ENCODE measurements at regions not wholly inside any gene's neighbourhood (a gene's known extent, or its start where the extent isn't known, plus 50 kb on each side); places are given as distances from the start of the nearest gene placed in this dataset.

DNA sequence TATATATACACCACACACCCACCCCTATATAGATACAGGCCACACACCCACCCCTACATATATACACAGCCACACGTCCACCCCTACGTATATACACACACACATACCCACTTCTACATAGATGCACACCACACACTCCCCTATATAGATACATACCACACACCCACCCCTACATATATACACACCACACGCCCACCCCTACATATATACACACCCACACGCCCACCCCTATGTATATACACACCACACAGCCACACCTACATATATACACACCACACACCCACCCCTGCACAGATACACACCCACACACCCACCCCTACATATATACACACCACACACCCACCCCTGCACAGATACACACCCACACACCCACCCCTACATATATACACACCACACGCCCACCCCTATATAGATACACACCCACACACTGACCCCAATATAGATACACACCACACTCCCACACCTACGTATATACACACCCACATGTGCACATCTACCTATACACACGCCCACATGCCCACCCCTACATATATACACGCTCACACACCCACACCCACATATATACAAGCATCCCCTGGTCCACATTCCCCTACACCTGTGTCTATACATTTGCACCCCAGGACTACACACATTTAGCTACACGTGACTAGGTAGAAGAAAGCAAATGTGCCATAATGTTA lies 52.1 kb upstream of the UBE3C start:
- TF ChIP-seq, protein P1, sequence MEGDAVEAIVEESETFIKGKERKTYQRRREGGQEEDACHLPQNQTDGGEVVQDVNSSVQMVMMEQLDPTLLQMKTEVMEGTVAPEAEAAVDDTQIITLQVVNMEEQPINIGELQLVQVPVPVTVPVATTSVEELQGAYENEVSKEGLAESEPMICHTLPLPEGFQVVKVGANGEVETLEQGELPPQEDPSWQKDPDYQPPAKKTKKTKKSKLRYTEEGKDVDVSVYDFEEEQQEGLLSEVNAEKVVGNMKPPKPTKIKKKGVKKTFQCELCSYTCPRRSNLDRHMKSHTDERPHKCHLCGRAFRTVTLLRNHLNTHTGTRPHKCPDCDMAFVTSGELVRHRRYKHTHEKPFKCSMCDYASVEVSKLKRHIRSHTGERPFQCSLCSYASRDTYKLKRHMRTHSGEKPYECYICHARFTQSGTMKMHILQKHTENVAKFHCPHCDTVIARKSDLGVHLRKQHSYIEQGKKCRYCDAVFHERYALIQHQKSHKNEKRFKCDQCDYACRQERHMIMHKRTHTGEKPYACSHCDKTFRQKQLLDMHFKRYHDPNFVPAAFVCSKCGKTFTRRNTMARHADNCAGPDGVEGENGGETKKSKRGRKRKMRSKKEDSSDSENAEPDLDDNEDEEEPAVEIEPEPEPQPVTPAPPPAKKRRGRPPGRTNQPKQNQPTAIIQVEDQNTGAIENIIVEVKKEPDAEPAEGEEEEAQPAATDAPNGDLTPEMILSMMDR (IDR thresholded peaks at IDR 0.05; ENCODE audit: insufficient read depth, low read depth, low read length) = no peak
- TF ChIP-seq EZH2 (IDR thresholded peaks at IDR 0.05; ENCODE audit: insufficient read depth, low read length) = no peak
